ENCODE measurements at regions not wholly inside any gene's neighbourhood (a gene's known extent, or its start where the extent isn't known, plus 50 kb on each side); places are given as distances from the start of the nearest gene placed in this dataset.
"Not testable (repeated sequence)": the region's sequence is repeated elsewhere in the genome, so short reads cannot be mapped to it uniquely, and the experiment has no call there.

DNA sequence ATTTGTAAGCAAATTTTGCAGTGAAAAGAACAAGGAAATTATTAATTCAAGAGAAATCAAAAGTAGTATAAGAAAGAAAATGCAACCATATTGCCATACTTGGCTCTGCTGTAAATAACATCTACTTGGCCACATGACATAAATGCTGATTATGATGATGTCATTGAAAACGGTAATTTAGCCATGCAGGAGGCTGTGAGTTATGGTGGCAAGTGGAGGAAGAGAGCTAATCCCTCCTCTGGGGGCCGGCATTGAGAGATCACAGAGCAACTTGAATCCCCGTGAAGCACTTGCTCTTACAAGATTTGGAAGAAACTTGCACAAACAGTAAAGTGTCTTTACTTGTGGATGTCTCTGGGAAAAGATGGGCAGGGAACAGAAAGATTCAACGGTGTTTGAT, 456.6 kb downstream of the PREX1 start:
- H3K4me3 ChIP-seq (ENCODE audit: low read depth, low read length): no peak overlapping the region
- no peak for DNase-seq (ENCODE audit: low read depth, low spot score)
- in situ Hi-C loops (cut with HindIII; ENCODE audit: low sequenced_read_pairs): no loop called here
- TF ChIP-seq, protein P1, sequence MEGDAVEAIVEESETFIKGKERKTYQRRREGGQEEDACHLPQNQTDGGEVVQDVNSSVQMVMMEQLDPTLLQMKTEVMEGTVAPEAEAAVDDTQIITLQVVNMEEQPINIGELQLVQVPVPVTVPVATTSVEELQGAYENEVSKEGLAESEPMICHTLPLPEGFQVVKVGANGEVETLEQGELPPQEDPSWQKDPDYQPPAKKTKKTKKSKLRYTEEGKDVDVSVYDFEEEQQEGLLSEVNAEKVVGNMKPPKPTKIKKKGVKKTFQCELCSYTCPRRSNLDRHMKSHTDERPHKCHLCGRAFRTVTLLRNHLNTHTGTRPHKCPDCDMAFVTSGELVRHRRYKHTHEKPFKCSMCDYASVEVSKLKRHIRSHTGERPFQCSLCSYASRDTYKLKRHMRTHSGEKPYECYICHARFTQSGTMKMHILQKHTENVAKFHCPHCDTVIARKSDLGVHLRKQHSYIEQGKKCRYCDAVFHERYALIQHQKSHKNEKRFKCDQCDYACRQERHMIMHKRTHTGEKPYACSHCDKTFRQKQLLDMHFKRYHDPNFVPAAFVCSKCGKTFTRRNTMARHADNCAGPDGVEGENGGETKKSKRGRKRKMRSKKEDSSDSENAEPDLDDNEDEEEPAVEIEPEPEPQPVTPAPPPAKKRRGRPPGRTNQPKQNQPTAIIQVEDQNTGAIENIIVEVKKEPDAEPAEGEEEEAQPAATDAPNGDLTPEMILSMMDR (IDR thresholded peaks at IDR 0.05; ENCODE audit: low read depth, low read length): no peak

DNA sequence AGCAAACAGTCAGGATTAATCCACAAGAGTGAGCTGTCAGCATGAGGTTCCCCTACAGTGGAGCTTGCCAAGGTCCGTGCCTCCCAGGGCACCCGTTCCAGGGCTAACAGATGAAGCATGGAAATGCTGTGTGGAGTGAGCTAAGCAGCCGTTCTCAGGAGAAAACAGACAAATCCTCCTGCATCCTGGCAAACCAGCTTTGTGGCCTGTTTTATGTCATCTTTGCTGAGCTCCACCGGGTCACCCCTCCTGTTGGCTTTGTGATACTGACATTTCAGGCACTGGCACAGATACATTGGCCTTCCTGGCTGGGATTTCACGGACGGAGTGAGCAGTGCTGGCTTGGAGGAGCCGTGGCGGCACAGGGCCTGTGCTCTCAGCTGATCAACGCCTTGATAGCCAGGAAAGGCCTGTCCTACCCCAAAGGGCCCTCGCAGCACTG, 459.2 kb downstream of the PREX1 start:
- H3K4me3 ChIP-seq (ENCODE audit: low read depth, low read length); in situ Hi-C loops (cut with HindIII; ENCODE audit: low sequenced_read_pairs); DNase-seq (ENCODE audit: low read depth, low spot score): not testable (repeated sequence)

DNA sequence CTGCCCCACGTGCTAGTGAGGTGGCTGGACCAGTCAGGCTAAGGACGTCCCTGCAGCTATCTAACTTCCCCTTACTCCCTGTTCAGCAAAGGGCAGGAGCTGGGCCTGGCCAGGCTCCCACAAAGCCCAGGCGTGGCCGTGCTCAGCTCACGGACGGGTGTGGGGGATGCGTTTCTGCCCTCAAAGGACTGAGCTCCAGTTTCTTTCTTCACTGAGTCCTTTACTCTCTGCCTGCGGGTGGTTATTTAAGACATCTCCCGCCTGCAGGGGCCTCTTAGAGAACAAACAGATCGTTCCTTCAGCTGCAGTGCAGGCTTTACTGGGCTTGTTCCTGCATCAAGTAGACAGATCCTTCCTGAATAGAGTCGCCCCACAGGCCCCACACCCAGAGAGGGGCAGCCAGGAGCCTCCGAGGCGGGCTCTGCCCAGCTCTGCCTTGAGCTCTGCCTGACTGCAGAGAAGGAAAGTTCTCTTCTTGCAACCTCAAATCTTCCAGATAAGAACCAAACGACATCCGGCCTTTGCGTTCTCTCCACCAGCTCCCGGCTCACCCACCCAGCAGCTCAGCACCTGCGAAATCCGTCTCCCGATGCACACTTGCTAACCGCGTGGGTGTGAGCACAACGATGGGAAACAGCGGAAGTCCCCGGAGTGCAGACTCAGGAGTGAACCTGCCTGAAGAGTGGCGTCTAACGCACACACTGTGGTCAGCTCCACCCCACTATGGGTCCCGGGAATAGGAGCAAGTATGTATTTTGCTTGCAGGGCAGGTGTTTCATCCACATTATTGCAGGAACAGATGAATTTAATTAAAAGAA, 460.0 kb downstream of the PREX1 start:
- H3K4me3 ChIP-seq (ENCODE audit: low read depth, low read length); DNase-seq (ENCODE audit: low read depth, low spot score); in situ Hi-C loops (cut with HindIII; ENCODE audit: low sequenced_read_pairs): not testable (repeated sequence)

DNA sequence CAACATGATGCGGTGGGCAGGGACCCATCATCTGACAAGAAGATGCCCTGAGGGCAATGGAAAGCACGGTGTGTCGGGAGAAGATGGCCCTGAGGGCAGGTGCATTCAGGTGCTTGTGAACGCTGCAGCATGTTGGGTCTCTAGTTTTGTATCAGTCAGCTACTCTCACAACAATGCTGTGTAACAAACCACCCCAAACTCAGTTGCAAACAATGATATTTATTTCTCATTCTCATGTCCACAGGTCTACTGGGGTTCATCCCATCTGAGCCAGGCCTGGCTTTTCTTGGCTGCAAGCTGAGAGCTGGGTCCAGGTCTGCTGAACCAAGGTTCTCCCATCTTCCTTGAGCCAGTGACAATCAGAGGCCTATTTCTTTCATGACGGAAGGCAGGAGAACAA, 461.6 kb downstream of the PREX1 start:
- no peak for DNase-seq (ENCODE audit: low read depth, low spot score)
- no peak overlapping the region for H3K4me3 ChIP-seq (ENCODE audit: low read depth, low read length)
- TF ChIP-seq, protein P1 (IDR thresholded peaks at IDR 0.05; ENCODE audit: low read depth, low read length): no peak
- in situ Hi-C loops (cut with HindIII; ENCODE audit: low sequenced_read_pairs): no loop called here

DNA sequence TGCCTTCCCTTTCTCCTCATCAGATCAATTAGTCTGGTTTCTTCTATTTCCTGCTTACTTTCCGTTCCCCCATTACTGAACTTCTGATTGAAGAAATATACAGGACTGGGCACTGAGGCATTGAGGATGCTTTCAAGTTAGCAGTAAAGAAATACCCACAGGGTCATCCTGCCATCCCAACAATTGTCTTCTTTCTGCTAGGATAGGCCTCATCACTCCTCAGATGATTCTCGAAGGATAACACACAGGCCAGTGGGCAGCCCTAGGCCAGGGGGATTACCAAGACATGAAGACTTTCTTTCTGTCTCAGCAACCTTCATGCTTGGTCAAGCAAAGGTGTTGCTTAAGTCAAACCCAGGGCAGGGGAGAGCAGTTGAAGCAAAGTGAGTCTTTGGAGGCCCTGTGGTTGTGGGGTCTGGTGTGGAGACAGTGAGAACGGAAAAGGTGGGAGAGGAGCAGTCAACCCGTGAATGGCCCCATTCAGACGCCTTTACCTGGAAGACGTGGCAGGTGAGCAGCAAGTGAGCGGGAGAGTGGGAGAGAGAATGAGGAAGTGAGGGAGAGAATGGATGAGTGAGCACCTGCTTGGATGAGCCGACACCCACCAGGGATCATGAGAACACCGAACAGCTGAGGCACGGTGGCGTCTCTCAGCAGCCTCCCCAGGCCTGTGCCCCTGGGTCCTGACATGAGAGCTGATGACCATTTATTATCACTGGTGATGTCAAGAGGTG, 462.9 kb downstream of the PREX1 start:
- no peak overlapping the region for H3K4me3 ChIP-seq (ENCODE audit: low read depth, low read length)
- TF ChIP-seq, protein P1 (IDR thresholded peaks at IDR 0.05; ENCODE audit: low read depth, low read length): no peak
- in situ Hi-C loops (cut with HindIII; ENCODE audit: low sequenced_read_pairs): no loop called here
- no peak for DNase-seq (ENCODE audit: low read depth, low spot score)

DNA sequence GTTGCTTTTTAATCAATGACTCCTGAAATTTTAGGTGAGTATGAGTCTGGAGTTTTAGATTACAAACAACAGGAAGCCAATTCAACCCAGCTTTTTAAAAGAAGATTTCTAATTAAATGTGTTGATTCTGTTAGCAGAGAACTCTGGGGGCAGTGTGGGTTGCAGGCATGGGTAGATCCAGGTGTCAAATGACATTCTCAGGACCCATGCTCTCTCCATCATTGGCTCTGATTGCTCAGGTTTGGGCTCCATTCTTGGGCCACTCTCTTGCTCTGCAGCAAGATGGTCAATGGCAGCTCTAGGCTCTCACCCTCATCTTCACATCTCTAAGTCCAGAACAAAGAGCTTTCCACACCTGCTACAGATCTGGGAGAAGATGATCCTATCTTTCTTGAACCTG, 463.7 kb downstream of the PREX1 start:
- DNase-seq (ENCODE audit: low read depth, low spot score): no peak
- in situ Hi-C loops (cut with HindIII; ENCODE audit: low sequenced_read_pairs): no loop called here
- TF ChIP-seq, protein P1 (IDR thresholded peaks at IDR 0.05; ENCODE audit: low read depth, low read length): no peak
- H3K4me3 ChIP-seq (ENCODE audit: low read depth, low read length): no peak overlapping the region

DNA sequence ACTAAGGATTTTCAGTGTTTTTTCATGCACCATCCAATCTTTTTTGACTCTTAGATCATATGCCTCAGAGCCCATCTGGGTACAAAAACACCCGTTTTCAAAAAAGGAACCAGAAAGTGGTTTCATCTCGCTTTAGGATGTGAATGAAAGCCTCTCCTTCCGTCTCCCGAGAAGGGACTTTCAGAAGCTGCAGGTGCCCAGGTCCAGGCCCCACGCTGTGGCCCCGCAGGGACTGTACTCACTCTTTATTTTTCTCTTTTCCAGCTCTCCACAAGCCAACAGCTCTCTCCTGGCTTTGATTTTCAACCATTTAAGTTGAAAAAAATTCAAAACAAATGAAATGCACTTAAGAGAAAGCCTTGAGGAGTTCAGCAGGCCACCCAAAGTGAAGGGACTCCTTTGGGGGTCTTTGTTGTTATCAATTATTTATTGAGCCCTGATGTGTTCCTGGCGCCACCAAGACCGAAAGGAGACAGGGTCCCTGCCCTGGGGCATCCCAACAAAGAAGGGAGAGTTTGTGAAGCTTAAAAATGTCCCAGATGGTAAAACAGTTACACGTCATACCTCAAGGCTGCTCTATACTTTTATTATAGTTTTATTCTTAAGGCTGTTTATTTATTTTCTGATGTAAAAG, 467.3 kb downstream of the PREX1 start:
- in situ Hi-C loops (cut with HindIII; ENCODE audit: low sequenced_read_pairs): no loop called here
- no peak for DNase-seq (ENCODE audit: low read depth, low spot score)
- no peak overlapping the region for H3K4me3 ChIP-seq (ENCODE audit: low read depth, low read length)
- TF ChIP-seq, protein P1 (IDR thresholded peaks at IDR 0.05; ENCODE audit: low read depth, low read length): no peak
